ENCODE measurements at regions not wholly inside any gene's neighbourhood (a gene's known extent, or its start where the extent isn't known, plus 50 kb on each side); places are given as distances from the start of the nearest gene placed in this dataset.

DNA sequence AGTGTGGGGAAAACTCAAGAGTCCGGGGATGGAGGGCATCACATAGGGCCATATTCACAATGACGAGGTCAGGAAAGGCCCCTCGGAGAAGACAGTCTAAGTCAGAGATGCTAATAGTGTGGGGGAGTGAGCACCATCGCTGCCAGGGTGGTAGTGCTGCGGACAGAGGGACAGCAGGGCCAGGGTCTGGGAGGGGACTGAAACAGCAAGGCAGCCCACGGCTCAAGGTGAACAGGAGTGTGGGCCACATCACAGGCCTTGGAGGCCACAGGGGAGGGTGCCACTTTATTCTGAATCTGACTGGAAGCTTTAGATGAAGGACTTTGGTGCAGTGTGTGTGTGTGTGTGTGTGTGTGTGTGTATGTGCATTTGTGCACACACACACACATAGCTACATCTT, 130.9 kb upstream of the GLI2 start:
- Histone ChIP-seq H3K79me2 (ENCODE audit: control insufficient read depth, insufficient read depth, low read length) (no peaks in the 10 kb centered on the region), H3K9ac (ENCODE audit: low read length) (no peak overlapping the region), H3K9me3 (ENCODE audit: control extremely low read depth in 1 of 3, control insufficient read depth in 2 of 3, insufficient read depth in 1 of 3, low read length in 2 of 3) (no peaks in the 10 kb centered on the region), H4K20me1 (ENCODE audit: control insufficient read depth, insufficient read depth, low read length, poor library complexity, severe bottlenecking) (no peaks in the 10 kb centered on the region), H3K4me1 (ENCODE audit: control insufficient read depth in 2 of 2, insufficient read depth in 2 of 2, low read length in 2 of 2) (no peaks in the 10 kb centered on the region), H3K4me3 (ENCODE audit: control extremely low read depth in 1 of 5, extremely low read depth in 1 of 5, insufficient read depth in 1 of 5, low read depth in 2 of 5, low read length in 4 of 5) (no peak overlapping the region), H3K36me3 (replicated peaks in 1 of 2; ENCODE audit: control extremely low read depth in 1 of 2, control insufficient read depth in 1 of 2, extremely low read depth in 1 of 2, insufficient read depth in 2 of 2, low read length in 1 of 2) (no peaks in the 10 kb centered on the region), H2AFZ (ENCODE audit: insufficient read depth, low read depth, low read length, poor library complexity, severe bottlenecking) (no peak overlapping the region), H3K4me2 (replicated peaks; ENCODE audit: low read depth, low read length, poor library complexity, severe bottlenecking) (no peak overlapping the region), H3K27ac (ENCODE audit: low read length in 2 of 2) (no peak overlapping the region), H3K27me3 (replicated peaks in 1 of 4; ENCODE audit: control extremely low read depth in 1 of 4, control insufficient read depth in 3 of 4, insufficient read depth in 4 of 4, low read length in 3 of 4) (no peaks in the 10 kb centered on the region)
- peaks cover 13% of the 10 kb centered on the region for H3K27me3 Mint-ChIP-seq
- POLR2A ChIA-PET = no interaction called here
- H3K27ac Mint-ChIP-seq = no peak overlapping the region
- DNase-seq (no peak), ATAC-seq (ENCODE audit: low read depth) (no peak)
- no peaks in the 10 kb centered on the region for H3K9me3 Mint-ChIP-seq (ENCODE audit: insufficient read depth)
- no peaks in the 10 kb centered on the region for H3K4me1 Mint-ChIP-seq
- TF ChIP-seq EZH2 (IDR thresholded peaks at IDR 0.05; ENCODE audit: borderline replicate concordance, insufficient read depth, low read depth, low read length, poor library complexity, severe bottlenecking) = no peak
- intact Hi-C loops (cut with micrococcal nuclease) = no loop called here
- no peak overlapping the region for H3K4me3 Mint-ChIP-seq
- WGBS (ENCODE audit: insufficient coverage) = 84% methylated on average over 6 of the region's 6 CpGs
- CTCF ChIA-PET = no interaction called here

- Histone ChIP-seq H3K27ac (ENCODE audit: low read length in 2 of 2) (no peak overlapping the region), H3K4me3 (ENCODE audit: control extremely low read depth in 1 of 5, extremely low read depth in 1 of 5, insufficient read depth in 1 of 5, low read depth in 2 of 5, low read length in 4 of 5) (no peak overlapping the region), H3K27me3 (replicated peaks in 1 of 4; ENCODE audit: control extremely low read depth in 1 of 4, control insufficient read depth in 3 of 4, insufficient read depth in 4 of 4, low read length in 3 of 4) (no peaks in the 10 kb centered on the region), H3K4me2 (replicated peaks; ENCODE audit: low read depth, low read length, poor library complexity, severe bottlenecking) (no peak overlapping the region), H3K36me3 (replicated peaks in 1 of 2; ENCODE audit: control extremely low read depth in 1 of 2, control insufficient read depth in 1 of 2, extremely low read depth in 1 of 2, insufficient read depth in 2 of 2, low read length in 1 of 2) (no peaks in the 10 kb centered on the region), H2AFZ (ENCODE audit: insufficient read depth, low read depth, low read length, poor library complexity, severe bottlenecking) (no peak overlapping the region), H3K4me1 (ENCODE audit: control insufficient read depth in 2 of 2, insufficient read depth in 2 of 2, low read length in 2 of 2) (no peaks in the 10 kb centered on the region), H3K79me2 (ENCODE audit: control insufficient read depth, insufficient read depth, low read length) (no peaks in the 10 kb centered on the region), H3K9ac (ENCODE audit: low read length) (no peak overlapping the region), H4K20me1 (ENCODE audit: control insufficient read depth, insufficient read depth, low read length, poor library complexity, severe bottlenecking) (no peaks in the 10 kb centered on the region), H3K9me3 (ENCODE audit: control extremely low read depth in 1 of 3, control insufficient read depth in 2 of 3, insufficient read depth in 1 of 3, low read length in 2 of 3) (no peaks in the 10 kb centered on the region)
- Mint-ChIP-seq H3K27ac (no peak overlapping the region), H3K9me3 (ENCODE audit: insufficient read depth) (no peaks in the 10 kb centered on the region), H3K27me3 (peaks cover 13% of the 10 kb centered on the region), H3K4me1 (no peaks in the 10 kb centered on the region), H3K4me3 (no peak overlapping the region)
- 79% methylated on average over 8 of the region's 10 CpGs for WGBS (ENCODE audit: insufficient coverage)
- ChIA-PET CTCF (no interaction called here), POLR2A (no interaction called here)
- DNase-seq (no peak), ATAC-seq (ENCODE audit: low read depth) (no peak)
- intact Hi-C loops (cut with micrococcal nuclease) = no loop called here
- TF ChIP-seq EZH2 (IDR thresholded peaks at IDR 0.05; ENCODE audit: borderline replicate concordance, insufficient read depth, low read depth, low read length, poor library complexity, severe bottlenecking) = no peak
- TF ChIP-seq, protein P1, sequence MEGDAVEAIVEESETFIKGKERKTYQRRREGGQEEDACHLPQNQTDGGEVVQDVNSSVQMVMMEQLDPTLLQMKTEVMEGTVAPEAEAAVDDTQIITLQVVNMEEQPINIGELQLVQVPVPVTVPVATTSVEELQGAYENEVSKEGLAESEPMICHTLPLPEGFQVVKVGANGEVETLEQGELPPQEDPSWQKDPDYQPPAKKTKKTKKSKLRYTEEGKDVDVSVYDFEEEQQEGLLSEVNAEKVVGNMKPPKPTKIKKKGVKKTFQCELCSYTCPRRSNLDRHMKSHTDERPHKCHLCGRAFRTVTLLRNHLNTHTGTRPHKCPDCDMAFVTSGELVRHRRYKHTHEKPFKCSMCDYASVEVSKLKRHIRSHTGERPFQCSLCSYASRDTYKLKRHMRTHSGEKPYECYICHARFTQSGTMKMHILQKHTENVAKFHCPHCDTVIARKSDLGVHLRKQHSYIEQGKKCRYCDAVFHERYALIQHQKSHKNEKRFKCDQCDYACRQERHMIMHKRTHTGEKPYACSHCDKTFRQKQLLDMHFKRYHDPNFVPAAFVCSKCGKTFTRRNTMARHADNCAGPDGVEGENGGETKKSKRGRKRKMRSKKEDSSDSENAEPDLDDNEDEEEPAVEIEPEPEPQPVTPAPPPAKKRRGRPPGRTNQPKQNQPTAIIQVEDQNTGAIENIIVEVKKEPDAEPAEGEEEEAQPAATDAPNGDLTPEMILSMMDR (IDR thresholded peaks at IDR 0.05) = no peak
These were observed 130.3 kb upstream of the GLI2 start for GRCh38 chr2:120605231-120605935.

All from B cell (primary cell).